HepG2 (cell line): ENCODE measurements at regions not wholly inside any gene's neighbourhood (a gene's known extent, or its start where the extent isn't known, plus 50 kb on each side); places are given as distances from the start of the nearest gene placed in this dataset.

Experiments
- ARID4A ChIP-seq: sonication (generic); formaldehyde crosslinking; IDR thresholded peaks from 2 replicates; pipeline ENCODE4 v1.5.0; 2020; ENCODE audit warnings: mild to moderate bottlenecking, missing genetic modification reagents, borderline replicate concordance
- BRCA1 ChIP-seq: sonication (generic); formaldehyde crosslinking; IDR thresholded peaks from 2 replicates; pipeline ENCODE4 v1.4.0; 2020; ENCODE audit warnings: missing genetic modification reagents
- GATAD1 ChIP-seq: IDR thresholded peaks from 2 replicates; pipeline ENCODE4 v1.6.1; 2016; ENCODE audit warnings: missing genetic modification reagents, missing compliant biosample characterization
- GFI1 ChIP-seq: sonication (generic); formaldehyde crosslinking; IDR thresholded peaks from 2 replicates; pipeline ENCODE4 v1.5.0; 2020; ENCODE audit warnings: missing genetic modification reagents, mild to moderate bottlenecking, borderline replicate concordance
- GLMP ChIP-seq: sonication (generic); formaldehyde crosslinking; IDR thresholded peaks from 2 replicates; pipeline ENCODE4 v1.9.0; 2021; ENCODE audit warnings: missing genetic modification reagents, mild to moderate bottlenecking, borderline replicate concordance
- HOXA3 ChIP-seq: sonication (generic); formaldehyde crosslinking; IDR thresholded peaks from 2 replicates; pipeline ENCODE4 v1.5.0; 2020; ENCODE audit warnings: missing genetic modification reagents
- IRX3 ChIP-seq: sonication (generic); formaldehyde crosslinking; IDR thresholded peaks from 2 replicates; pipeline ENCODE4 v1.8.1; 2023; ENCODE audit warnings: mild to moderate bottlenecking, low read depth, missing genetic modification reagents, borderline replicate concordance
- KLF13 ChIP-seq: sonication (generic); formaldehyde crosslinking; IDR thresholded peaks from 2 replicates; pipeline ENCODE4 v1.4.0; 2020; ENCODE audit warnings: mild to moderate bottlenecking, missing genetic modification reagents
- KLF15 ChIP-seq: sonication (generic); formaldehyde crosslinking; IDR thresholded peaks from 2 replicates; pipeline ENCODE4 v1.8.1; 2023; ENCODE audit warnings: borderline replicate concordance, mild to moderate bottlenecking, inconsistent platforms, missing genetic modification reagents, mixed read lengths
- MIER3 ChIP-seq: IDR thresholded peaks from 2 replicates; pipeline ENCODE4 v1.6.1; 2016; ENCODE audit warnings: missing compliant biosample characterization, borderline replicate concordance
- PATZ1 ChIP-seq: sonication (generic); formaldehyde crosslinking; IDR thresholded peaks from 2 replicates; pipeline ENCODE4 v1.4.0; 2020; ENCODE audit warnings: missing genetic modification reagents
- PAX8 ChIP-seq: sonication (generic); formaldehyde crosslinking; IDR thresholded peaks from 2 replicates; pipeline ENCODE4 v1.8.0; 2022; ENCODE audit warnings: mild to moderate bottlenecking, missing genetic modification reagents, borderline replicate concordance
- POLR2G ChIP-seq: fragments of 200-400 bp; formaldehyde crosslinking; IDR thresholded peaks from 2 replicates; pipeline ENCODE4 v1.6.1; 2018; ENCODE audit warnings: mild to moderate bottlenecking, low read depth, low read length, moderate library complexity
- SAP130 ChIP-seq: IDR thresholded peaks from 2 replicates; pipeline ENCODE4 v1.6.1; 2016; ENCODE audit warnings: low read depth
- SNAPC5 ChIP-seq: sonication (generic); formaldehyde crosslinking; IDR thresholded peaks from 2 replicates; pipeline ENCODE4 v1.8.1; 2023; ENCODE audit warnings: mild to moderate bottlenecking, missing genetic modification reagents, borderline replicate concordance
- SSRP1 ChIP-seq: IDR thresholded peaks from 2 replicates; pipeline ENCODE4 v1.6.1; 2016; ENCODE audit warnings: control low read depth
- TBX3 ChIP-seq: fragments of 450-650 bp; IDR thresholded peaks from 2 replicates; pipeline ENCODE4 v1.6.1; 2017; ENCODE audit warnings: antibody characterized with exemption, mild to moderate bottlenecking, inconsistent platforms, borderline replicate concordance
- TSC22D2 ChIP-seq: sonication (generic); formaldehyde crosslinking; IDR thresholded peaks from 2 replicates; pipeline ENCODE4 v1.5.1; 2020; ENCODE audit warnings: missing genetic modification reagents, mild to moderate bottlenecking, borderline replicate concordance
- ZFP36 ChIP-seq: fragments of 150-350 bp; IDR thresholded peaks from 2 replicates; pipeline ENCODE4 v1.6.1; 2018; ENCODE audit warnings: borderline replicate concordance, low read length, low read depth; ENCODE audit not compliant: partially characterized antibody
- ZMAT3 ChIP-seq: sonication (generic); formaldehyde crosslinking; conservative IDR thresholded peaks from 2 replicates; pipeline ENCODE4 v1.7.0; 2021; ENCODE audit warnings: missing genetic modification reagents
- ZNF501 ChIP-seq: sonication (generic); formaldehyde crosslinking; IDR thresholded peaks from 2 replicates; pipeline ENCODE4 v1.5.1; 2020; ENCODE audit warnings: mild to moderate bottlenecking, moderate library complexity, missing genetic modification reagents
- ZNF670 ChIP-seq: sonication (generic); formaldehyde crosslinking; IDR thresholded peaks from 2 replicates; pipeline ENCODE4 v1.8.0; 2022; ENCODE audit warnings: mild to moderate bottlenecking, missing genetic modification reagents, borderline replicate concordance
- ZNF879 ChIP-seq: sonication (generic); formaldehyde crosslinking; IDR thresholded peaks from 2 replicates; pipeline ENCODE4 v1.8.1; 2023; ENCODE audit warnings: missing genetic modification reagents

DNA sequence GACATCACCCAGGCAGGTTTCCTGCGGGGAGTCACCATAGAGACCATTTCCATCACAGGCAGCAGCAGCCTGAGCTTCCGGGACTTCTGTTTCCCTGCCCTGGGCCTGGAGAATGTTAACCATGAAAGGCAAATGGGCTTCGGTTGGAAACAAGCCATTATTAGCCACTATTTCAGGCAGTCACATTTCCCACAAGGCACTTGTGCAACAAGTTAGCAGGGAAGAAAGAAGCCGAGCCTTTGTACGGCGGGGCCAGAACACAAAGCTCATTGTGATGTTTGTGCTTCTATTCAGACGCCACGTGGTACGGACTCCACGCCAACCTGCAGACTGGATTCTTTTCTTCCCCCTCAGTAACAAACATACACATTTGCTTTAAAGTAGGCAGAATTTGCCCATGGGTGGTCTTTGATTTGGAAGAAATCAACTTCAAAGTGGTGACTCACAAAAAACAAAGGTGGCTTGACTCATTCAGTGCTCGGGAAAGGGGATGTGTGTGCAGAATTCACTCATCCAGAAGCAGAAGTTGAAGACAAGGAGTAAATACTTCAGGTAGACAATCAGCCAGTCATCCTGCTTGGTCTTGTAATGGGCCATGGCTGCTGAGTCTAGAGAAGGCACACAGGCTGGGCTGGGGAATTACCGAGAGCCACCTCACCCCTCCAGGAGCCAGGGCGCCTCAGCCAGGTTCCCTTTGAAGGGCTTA is 154.2 kb upstream of the PRMT8 start (continued):
- TF ChIP-seq SAP130 (CRISPR knock-in tag): peak; percentile 37; the same call in 1 of the 2 replicates
- TF ChIP-seq HOXA3 (CRISPR knock-in tag): no peak
- no peak for TF ChIP-seq ZNF670 (CRISPR knock-in tag)
- no peak for TF ChIP-seq PAX8 (CRISPR knock-in tag)
- no peak for TF ChIP-seq POLR2G
- TF ChIP-seq ZFP36: no peak
- TF ChIP-seq GLMP: no peak
- no peak for TF ChIP-seq TBX3
- no peak for TF ChIP-seq ZNF879
- no peak for TF ChIP-seq GATAD1 (CRISPR knock-in tag)
- TF ChIP-seq TSC22D2 (CRISPR knock-in tag): no peak
- no peak for TF ChIP-seq IRX3 (CRISPR knock-in tag)
- no peak for TF ChIP-seq SNAPC5 (CRISPR knock-in tag)
- TF ChIP-seq KLF15 (CRISPR knock-in tag): no peak
- TF ChIP-seq SSRP1: no peak
- TF ChIP-seq PATZ1 (CRISPR knock-in tag): no peak
- no peak for TF ChIP-seq ZNF501 (CRISPR knock-in tag)
- TF ChIP-seq ZMAT3 (CRISPR knock-in tag): no peak
- no peak for TF ChIP-seq BRCA1
- TF ChIP-seq KLF13: no peak
- TF ChIP-seq ARID4A (CRISPR knock-in tag): no peak
- TF ChIP-seq GFI1 (CRISPR knock-in tag): no peak
- TF ChIP-seq MIER3 (CRISPR knock-in tag): no peak
